PC-9 (cell line): ENCODE measurements at regions not wholly inside any gene's neighbourhood (a gene's known extent, or its start where the extent isn't known, plus 50 kb on each side); places are given as distances from the start of the nearest gene placed in this dataset.

ENCODE experiments used
- EZH2 ChIP-seq: fragments of 200-600 bp; sonication (generic); IDR thresholded peaks from 2 replicates; pipeline ENCODE4 v1.8.0; 2017; ENCODE audit warnings: antibody characterized with exemption, low read depth
- TF ChIP-seq, protein P1 (sequence below): fragments of 200-600 bp; sonication (generic); conservative IDR thresholded peaks from 2 replicates; pipeline ENCODE4 v1.6.1; 2017; ENCODE audit warnings: mixed run types, antibody characterized with exemption, mild to moderate bottlenecking, moderate library complexity

DNA sequence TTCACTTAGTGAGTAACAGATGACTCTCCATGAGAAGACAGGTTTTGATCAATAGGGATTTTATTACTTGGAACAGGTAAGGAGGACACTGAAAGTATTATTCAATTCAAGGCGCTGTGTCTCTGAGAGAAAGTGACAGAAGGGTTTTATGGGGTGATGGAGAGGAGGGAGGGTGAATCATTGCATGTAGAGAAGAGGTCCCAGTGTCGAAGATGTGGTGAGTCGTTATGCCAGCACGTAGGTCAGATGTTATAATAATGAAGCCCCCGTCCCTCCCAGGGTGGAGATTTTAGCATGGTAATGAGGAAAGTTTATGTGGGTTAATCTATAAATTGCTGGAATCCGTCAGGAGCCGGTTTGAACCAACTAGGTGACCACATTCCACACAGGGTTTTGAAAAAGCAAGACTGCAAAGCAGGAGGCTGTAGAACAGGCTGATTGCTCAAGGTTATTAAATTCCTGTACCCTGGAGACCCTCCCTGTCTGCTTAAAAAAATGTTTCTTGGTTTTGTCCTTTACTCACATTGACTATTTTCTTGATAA is 586.4 kb upstream of the TMPRSS15 start:
- TF ChIP-seq, protein P1, sequence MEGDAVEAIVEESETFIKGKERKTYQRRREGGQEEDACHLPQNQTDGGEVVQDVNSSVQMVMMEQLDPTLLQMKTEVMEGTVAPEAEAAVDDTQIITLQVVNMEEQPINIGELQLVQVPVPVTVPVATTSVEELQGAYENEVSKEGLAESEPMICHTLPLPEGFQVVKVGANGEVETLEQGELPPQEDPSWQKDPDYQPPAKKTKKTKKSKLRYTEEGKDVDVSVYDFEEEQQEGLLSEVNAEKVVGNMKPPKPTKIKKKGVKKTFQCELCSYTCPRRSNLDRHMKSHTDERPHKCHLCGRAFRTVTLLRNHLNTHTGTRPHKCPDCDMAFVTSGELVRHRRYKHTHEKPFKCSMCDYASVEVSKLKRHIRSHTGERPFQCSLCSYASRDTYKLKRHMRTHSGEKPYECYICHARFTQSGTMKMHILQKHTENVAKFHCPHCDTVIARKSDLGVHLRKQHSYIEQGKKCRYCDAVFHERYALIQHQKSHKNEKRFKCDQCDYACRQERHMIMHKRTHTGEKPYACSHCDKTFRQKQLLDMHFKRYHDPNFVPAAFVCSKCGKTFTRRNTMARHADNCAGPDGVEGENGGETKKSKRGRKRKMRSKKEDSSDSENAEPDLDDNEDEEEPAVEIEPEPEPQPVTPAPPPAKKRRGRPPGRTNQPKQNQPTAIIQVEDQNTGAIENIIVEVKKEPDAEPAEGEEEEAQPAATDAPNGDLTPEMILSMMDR: no peak
- no peak for TF ChIP-seq EZH2
